GM18511 (cell line): ENCODE measurements at regions not wholly inside any gene's neighbourhood (a gene's known extent, or its start where the extent isn't known, plus 50 kb on each side); places are given as distances from the start of the nearest gene placed in this dataset.
"Not testable (repeated sequence)": the region's sequence is repeated elsewhere in the genome, so short reads cannot be mapped to it uniquely, and the experiment has no call there.

Source experiments
- ATAC-seq: cut with Tn5 transposase; IDR thresholded peaks from one replicate; pipeline ENCODE4 v1.9.1; 2021; ENCODE audit warnings: mild to moderate bottlenecking, moderate library complexity; ENCODE audit not compliant: unreplicated experiment

GRCh38 chr14:39626589-39627576, 194.7 kb upstream of the FBXO33 start:
- ATAC-seq = no peak

GRCh38 chr14:39621678-39622077, 189.4 kb upstream of the FBXO33 start:
- ATAC-seq = no peak

DNA sequence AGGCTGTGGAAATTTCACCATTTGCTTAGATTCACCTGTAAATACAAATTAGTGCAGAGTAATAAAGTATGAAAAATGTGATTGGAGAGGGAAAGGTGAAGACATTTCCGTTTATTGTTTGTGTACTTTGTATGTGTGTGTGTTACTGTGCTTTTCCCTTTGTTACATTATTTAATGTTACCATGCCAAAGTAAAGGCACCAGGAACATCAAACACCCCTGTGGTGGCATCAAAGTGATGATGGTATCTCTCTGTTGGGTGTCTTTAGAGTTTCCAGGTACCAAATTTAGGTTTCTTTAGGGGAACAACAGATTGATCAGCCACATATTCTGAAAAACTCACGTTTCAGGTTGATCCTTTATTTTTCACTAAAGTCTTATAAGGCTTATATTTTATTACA, 189.0 kb upstream of the FBXO33 start:
- no peak for ATAC-seq

DNA sequence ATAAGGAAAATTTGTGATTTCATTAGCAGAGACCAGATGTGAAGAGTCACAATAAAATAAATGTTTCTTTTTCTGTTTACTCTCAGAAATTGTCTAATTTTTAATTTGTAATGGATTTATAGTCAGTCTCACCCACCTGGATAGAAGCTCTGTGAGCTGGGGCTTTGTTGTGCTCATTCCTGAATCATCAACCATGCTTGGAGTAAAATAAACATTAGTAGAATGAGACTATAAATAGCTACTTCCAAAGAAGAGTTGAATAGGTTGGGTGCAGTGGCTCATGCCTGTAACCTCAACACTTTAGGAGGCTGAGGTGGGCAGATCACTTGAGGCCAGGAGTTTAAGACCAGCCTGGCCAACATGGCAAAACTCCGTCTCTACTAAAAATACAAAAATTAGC, 185.3 kb upstream of the FBXO33 start:
- ATAC-seq = no peak

DNA sequence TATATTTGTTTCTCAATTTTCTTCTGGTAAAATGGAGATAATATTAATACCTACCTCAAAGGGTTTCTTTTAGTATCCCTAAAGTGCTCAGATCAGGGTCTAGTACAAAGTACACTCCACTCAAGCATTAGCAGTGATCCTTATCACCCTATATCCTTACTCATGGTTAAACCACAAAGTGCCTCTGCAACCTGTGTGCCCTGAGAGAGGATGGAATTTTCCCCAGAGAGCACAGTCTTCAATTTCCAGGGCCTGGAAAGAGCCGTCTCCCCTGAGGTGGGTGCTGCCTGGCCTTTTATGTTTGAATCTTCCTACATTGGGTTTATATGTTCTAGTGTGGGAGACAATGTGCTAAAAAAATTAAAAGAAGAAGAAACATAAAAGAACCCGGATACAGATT, 183.1 kb upstream of the FBXO33 start:
- no peak for ATAC-seq

DNA sequence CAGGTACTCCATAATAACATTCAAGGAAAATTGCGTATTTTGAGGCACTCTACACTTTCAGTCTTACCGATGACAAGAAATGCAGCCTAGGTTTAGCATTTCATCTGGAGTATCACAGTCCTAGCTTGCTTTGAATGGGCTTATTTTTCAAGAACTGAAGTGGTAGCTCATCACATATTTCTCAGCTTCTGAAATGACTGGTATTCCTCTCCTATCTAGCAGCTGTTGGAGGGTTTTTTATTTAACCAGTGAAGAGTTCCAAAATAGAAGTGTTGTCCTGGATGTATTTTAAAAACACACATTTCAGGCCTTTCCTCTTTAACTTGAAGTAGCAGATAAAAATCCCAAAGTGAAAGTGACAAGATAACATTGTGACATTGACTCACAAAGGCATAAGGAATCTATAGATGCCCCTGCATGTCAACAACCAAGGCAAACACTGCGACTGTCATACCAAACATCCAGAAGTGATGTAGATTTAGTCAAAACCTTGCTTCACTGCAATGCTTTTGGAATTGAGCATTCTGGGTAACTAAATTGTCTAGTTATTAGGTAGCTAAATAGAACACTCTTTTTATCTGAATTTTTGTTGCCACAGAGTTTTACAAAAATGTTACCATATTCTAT, 182.2 kb upstream of the FBXO33 start:
- no peak for ATAC-seq

GRCh38 chr14:39609119-39609518, 176.9 kb upstream of the FBXO33 start:
- no peak for ATAC-seq

DNA sequence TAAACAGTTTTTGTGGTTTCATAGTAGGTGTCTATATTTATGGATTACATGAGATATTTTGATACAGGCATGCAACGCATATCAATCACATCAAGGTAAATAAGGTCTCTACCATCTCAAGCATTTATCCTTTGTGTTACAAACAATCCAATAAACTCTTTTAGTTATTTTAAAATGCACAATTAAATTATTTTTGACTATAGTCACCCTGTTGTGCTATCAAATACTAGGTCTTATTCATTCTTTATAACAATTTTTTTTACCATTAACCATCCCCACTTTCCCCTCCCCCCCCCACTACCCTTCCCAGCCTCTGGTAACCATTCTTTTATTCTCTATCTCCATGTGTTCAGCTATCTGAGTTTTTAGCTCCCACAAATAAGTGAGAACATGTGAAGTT, 175.7 kb upstream of the FBXO33 start:
- no peak for ATAC-seq

GRCh38 chr14:39603942-39604341, 171.7 kb upstream of the FBXO33 start:
- no peak for ATAC-seq

DNA sequence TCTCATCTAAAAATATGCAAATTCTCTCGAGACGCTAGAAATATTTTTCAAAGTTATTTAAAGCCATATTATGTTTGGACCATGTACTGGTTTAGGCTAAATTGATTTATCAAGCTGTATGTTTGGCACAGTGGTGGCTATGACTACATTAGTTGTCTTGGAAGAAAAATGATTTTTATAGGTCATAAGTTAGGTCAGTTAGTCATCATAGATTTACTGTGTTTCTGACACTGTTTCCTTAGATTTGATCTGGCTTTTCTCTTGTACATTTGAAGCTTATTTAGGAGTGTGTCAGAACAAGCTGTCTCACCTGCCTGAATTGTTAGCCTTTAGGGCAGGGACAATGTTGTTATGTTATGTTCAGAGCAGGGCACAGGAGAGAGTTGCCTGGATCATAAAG, 161.1 kb upstream of the FBXO33 start:
- no peak for ATAC-seq

GRCh38 chr14:39592116-39592789, 160.0 kb upstream of the FBXO33 start:
- no peak for ATAC-seq

GRCh38 chr14:39589882-39590281, 157.6 kb upstream of the FBXO33 start:
- not testable (repeated sequence) for ATAC-seq

GRCh38 chr14:39582028-39582654, 149.9 kb upstream of the FBXO33 start:
- peak; percentile 81 for ATAC-seq

DNA sequence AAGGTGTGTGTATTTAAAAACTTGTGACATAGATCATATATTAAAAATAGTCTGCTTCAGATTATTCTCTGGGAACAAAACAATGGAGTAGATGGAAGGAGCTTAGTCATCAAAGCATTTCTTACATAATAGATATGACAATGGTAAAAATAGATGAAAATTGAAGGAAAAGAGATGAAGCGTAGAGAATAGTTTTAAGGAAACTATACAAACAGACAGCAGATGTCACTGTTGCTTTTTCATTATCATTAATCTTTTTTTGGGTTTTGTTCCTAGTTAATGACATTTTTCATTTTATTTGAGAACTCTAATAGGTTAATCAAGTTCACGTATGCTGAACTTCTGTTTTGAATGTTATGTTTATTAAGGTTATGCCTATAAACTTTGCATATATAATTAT, 149.2 kb upstream of the FBXO33 start:
- ATAC-seq = no peak

DNA sequence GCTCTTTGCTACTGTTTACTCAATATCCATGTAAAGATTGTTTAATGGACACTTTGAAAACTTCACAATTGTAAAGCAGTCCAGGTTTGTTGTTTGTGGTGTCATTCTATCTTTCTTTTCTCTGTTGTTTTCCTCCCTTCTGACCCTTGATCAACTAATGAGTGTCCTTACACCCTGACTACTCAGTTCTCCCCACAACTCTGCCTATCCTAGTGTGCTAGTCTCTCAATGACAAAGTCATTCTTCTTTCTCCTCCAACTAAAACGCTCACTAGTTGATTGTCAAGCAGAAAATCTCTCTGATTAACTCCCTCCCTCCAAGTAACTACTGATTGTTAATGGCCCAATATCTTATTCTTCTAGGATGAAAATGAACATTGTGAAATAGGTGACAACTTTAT, 148.5 kb upstream of the FBXO33 start:
- no peak for ATAC-seq

DNA sequence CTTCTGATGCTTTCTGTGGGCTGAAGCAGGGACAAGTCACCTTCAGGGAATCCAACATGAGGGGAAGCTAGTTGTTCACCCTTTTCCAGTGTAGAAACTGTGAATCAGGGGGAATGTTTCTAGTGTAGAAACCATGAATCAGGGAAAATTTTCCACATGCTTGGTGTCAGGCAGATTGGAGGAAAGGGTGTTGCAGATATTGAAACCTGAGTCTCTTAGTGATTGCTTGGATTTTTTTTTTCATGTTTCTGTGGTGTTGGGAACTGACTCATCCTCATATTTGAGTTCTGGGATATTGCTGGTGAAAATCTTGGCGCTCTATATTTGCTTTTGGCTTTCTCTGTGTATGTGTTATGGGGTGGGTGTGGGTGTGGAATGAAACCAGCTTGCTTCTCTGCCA, 144.5 kb upstream of the FBXO33 start:
- no peak for ATAC-seq

DNA sequence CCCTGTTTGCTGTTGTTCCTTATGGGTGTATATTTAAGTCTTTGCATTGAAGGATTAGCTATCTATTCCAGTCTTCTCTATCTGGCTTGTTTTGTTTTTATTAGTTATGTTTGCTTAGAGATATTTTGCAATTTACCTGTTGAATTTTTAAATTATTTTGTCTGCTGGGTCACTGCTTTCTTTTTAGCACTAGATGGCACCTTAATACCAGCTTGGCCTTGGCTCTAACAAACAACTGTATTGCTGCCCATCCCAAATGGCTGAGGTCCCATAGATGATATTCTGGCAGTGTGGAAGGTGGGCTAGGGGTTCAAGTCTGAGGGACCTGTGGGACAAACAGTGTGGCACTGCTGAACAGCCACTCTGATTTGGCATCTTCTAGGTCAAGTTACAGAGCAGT, 144.0 kb upstream of the FBXO33 start:
- ATAC-seq = no peak

DNA sequence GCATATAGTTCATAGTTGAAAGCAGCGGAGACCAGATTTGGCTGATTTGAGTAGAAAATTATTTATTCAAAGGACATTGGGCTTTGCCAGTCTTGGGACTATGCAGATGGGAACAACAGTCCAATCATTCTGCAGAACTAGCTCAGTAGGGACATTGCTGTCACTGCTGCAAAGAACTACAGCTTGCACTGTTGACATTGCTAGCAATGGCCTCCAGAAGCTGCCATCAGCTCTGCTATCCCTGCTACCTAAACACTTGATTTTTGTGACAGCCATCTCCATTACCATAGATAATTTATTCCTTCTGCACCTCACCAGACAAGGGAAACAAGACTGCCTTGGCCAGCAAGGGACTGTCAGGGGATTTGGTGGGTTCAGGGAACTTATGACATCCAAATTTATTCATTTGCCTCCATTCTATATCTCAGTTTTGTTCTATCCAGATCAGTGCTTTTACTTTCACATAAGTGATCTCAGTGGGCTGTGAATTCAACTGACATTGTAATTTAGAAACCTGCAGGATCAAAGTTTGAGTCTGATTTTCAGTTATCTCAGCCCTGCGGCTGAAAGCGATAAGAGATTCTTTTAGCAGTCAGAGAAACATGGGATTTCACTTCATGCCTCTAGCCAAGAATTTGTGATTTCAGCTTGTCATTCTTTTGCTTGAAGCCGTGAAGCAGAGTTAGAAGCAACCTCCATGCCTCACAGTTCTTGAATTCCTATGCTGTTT, 136.7 kb upstream of the FBXO33 start:
- ATAC-seq = no peak

- ATAC-seq = no peak
These were observed 134.6 kb upstream of the FBXO33 start for GRCh38 chr14:39566795-39567194.

DNA sequence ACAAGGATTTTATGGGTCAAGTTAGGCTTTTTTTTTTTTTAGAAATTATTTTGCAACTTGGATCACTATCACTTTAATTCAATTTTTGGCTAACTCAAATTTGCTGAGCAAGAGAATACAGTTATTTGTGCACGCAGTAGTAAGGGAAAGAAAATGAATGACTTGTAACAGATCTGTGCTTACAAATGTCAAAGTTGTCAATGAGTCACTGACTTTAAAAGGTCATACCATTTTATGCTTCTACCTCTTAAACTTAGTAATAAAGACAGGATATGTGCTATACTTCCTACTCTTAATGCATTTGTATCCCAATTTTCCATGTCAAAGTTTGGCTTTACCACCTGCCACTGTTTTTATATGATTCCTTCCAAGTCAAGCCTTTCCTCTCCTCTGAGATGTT, 131.1 kb upstream of the FBXO33 start:
- no peak for ATAC-seq

GRCh38 chr14:39562175-39562574, 129.9 kb upstream of the FBXO33 start:
- ATAC-seq = no peak
